Astrocyte of the cerebellum (primary cell): ENCODE measurements at regions not wholly inside any gene's neighbourhood (a gene's known extent, or its start where the extent isn't known, plus 50 kb on each side); places are given as distances from the start of the nearest gene placed in this dataset.

Source experiments
- DNase-seq: peaks from one replicate; pipeline ENCODE4 v3.0.0-alpha.2; 2011; ENCODE audit warnings: low read depth
- H3K4me3 ChIP-seq: 2 replicates; pipeline ENCODE4 v1.5.1; 2011; ENCODE audit warnings: mild to moderate bottlenecking, low read depth, low read length, moderate library complexity
- CTCF ChIP-seq: IDR thresholded peaks from 2 replicates; pipeline ENCODE4 v1.5.1; 2012; ENCODE audit warnings: low read length, low read depth, moderate library complexity, mild to moderate bottlenecking; ENCODE audit errors: missing control alignments
- in situ Hi-C: cut with HindIII; loops from 2 replicates; pipeline ENCODE4 v1.10.0; 2017; ENCODE audit warnings: low sequenced_read_pairs

GRCh38 chr16:6165330-6165979 is 1067.9 kb upstream of the EEF2KMT start:
- no peak overlapping the region for H3K4me3 ChIP-seq
- TF ChIP-seq CTCF, result peak; percentile 32
- DNase-seq, result peak; percentile 18
- in situ Hi-C loops, result no loop called here

- TF ChIP-seq CTCF, result no peak
- no peak for DNase-seq
- no peak overlapping the region for H3K4me3 ChIP-seq
- in situ Hi-C loops, result no loop called here
Measured at GRCh38 chr16:6160871-6161270, 1063.3 kb upstream of the EEF2KMT start.

GRCh38 chr16:6160303-6160702 is 1062.7 kb upstream of the EEF2KMT start:
- in situ Hi-C loops, result no loop called here
- DNase-seq, result no peak
- no peak for TF ChIP-seq CTCF
- H3K4me3 ChIP-seq, result no peak overlapping the region

GRCh38 chr16:6157806-6158205 is 1060.2 kb upstream of the EEF2KMT start:
- in situ Hi-C loops, result no loop called here
- H3K4me3 ChIP-seq, result no peak overlapping the region
- no peak for TF ChIP-seq CTCF
- no peak for DNase-seq

- no peak for DNase-seq
- H3K4me3 ChIP-seq, result no peak overlapping the region
- TF ChIP-seq CTCF, result no peak
- in situ Hi-C loops, result no loop called here
Measured at GRCh38 chr16:6155271-6155670, 1057.7 kb upstream of the EEF2KMT start.

- in situ Hi-C loops, result no loop called here
- TF ChIP-seq CTCF, result no peak
- DNase-seq, result no peak
- H3K4me3 ChIP-seq, result no peak overlapping the region
Measured at GRCh38 chr16:6153901-6154300, 1056.3 kb upstream of the EEF2KMT start.

GRCh38 chr16:6149031-6149430 is 1051.4 kb upstream of the EEF2KMT start:
- no peak overlapping the region for H3K4me3 ChIP-seq
- DNase-seq, result no peak
- in situ Hi-C loops, result no loop called here
- TF ChIP-seq CTCF, result no peak
